NT2/D1 (cell line): ENCODE measurements at regions not wholly inside any gene's neighbourhood (a gene's known extent, or its start where the extent isn't known, plus 50 kb on each side); places are given as distances from the start of the nearest gene placed in this dataset.
A peak's percentile ranks its signal among the peaks of the same experiment; 100 is the strongest.

Source experiments
- DNase-seq: peaks from one replicate; pipeline ENCODE4 v3.0.0-alpha.2; 2011; ENCODE audit warnings: low read depth, low spot score
- H3K27me3 ChIP-seq: 2 replicates; pipeline ENCODE4 v1.6.0; 2011; ENCODE audit warnings: mild to moderate bottlenecking; ENCODE audit not compliant: insufficient read length, insufficient read depth
- H3K36me3 ChIP-seq: 2 replicates; pipeline ENCODE4 v1.6.1; 2011; ENCODE audit warnings: mild to moderate bottlenecking, low read length, mixed read lengths; ENCODE audit not compliant: insufficient read depth, insufficient read length
- H3K4me1 ChIP-seq: 2 replicates; pipeline ENCODE4 v1.5.1; 2011; ENCODE audit not compliant: insufficient read depth, insufficient read length
- H3K4me3 ChIP-seq: 2 replicates; pipeline ENCODE4 v1.5.1; 2011; ENCODE audit warnings: low read depth; ENCODE audit not compliant: insufficient read length
- H3K9ac ChIP-seq: 2 replicates; pipeline ENCODE4 v1.6.0; 2011; ENCODE audit warnings: low read depth; ENCODE audit not compliant: insufficient read length
- H3K9me3 ChIP-seq: 2 replicates; pipeline ENCODE4 v1.5.1; 2011; ENCODE audit warnings: mild to moderate bottlenecking, low read length; ENCODE audit not compliant: insufficient read depth
- SUZ12 ChIP-seq: IDR thresholded peaks from 2 replicates; pipeline ENCODE4 v1.6.1; 2011; ENCODE audit not compliant: insufficient read length, insufficient read depth; ENCODE audit errors: extremely low read depth
- YY1 ChIP-seq: IDR thresholded peaks from 2 replicates; pipeline ENCODE4 v1.6.1; 2011; ENCODE audit not compliant: insufficient read length, insufficient read depth
- ZNF274 ChIP-seq: IDR thresholded peaks from 2 replicates; pipeline ENCODE4 v1.6.1; 2011; ENCODE audit warnings: mild to moderate bottlenecking, low read depth, low read length

- Histone ChIP-seq H3K36me3 (no peaks in the 10 kb centered on the region), H3K9me3 (no peaks in the 10 kb centered on the region), H3K4me3 (no peak overlapping the region), H3K27me3 (no peaks in the 10 kb centered on the region), H3K4me1 (no peaks in the 10 kb centered on the region), H3K9ac (no peak overlapping the region)
- DNase-seq, result no peak
- TF ChIP-seq ZNF274, result no peak
- no peak for TF ChIP-seq SUZ12
- no peak for TF ChIP-seq YY1
Measured at GRCh38 chr15:81540909-81541308, 166.9 kb upstream of the TMC3 start.

- TF ChIP-seq YY1 (no peak), ZNF274 (no peak), SUZ12 (no peak)
Measured at GRCh38 chr15:81536356-81536755, 162.3 kb upstream of the TMC3 start.

GRCh38 chr15:81534124-81534523 lies 160.1 kb upstream of the TMC3 start:
- no peaks in the 10 kb centered on the region for H3K9me3 ChIP-seq
- no peaks in the 10 kb centered on the region for H3K27me3 ChIP-seq
- H3K9ac ChIP-seq, result no peak overlapping the region
- DNase-seq, result no peak
- no peak overlapping the region for H3K4me3 ChIP-seq
- TF ChIP-seq SUZ12, result no peak
- no peak for TF ChIP-seq ZNF274
- TF ChIP-seq YY1, result no peak
- H3K36me3 ChIP-seq, result no peaks in the 10 kb centered on the region
- H3K4me1 ChIP-seq, result no peaks in the 10 kb centered on the region

More at GRCh38 chr15:81536356-81536755, 162.3 kb upstream of the TMC3 start:
- Histone ChIP-seq H3K4me1 (no peaks in the 10 kb centered on the region), H3K9ac (no peak overlapping the region), H3K9me3 (no peaks in the 10 kb centered on the region), H3K27me3 (no peaks in the 10 kb centered on the region), H3K36me3 (no peaks in the 10 kb centered on the region), H3K4me3 (no peak overlapping the region)
- no peak for DNase-seq

GRCh38 chr15:81532001-81532400 lies 158.0 kb upstream of the TMC3 start:
- Histone ChIP-seq H3K9me3 (no peaks in the 10 kb centered on the region), H3K27me3 (no peaks in the 10 kb centered on the region), H3K4me1 (no peaks in the 10 kb centered on the region), H3K9ac (no peak overlapping the region), H3K36me3 (no peaks in the 10 kb centered on the region), H3K4me3 (no peak overlapping the region)
- TF ChIP-seq YY1, result no peak
- TF ChIP-seq ZNF274, result no peak
- TF ChIP-seq SUZ12, result no peak
- DNase-seq, result no peak

GRCh38 chr15:81531109-81531592 lies 157.1 kb upstream of the TMC3 start:
- Histone ChIP-seq H3K36me3 (no peaks in the 10 kb centered on the region), H3K9me3 (no peaks in the 10 kb centered on the region), H3K4me1 (no peaks in the 10 kb centered on the region), H3K9ac (no peak overlapping the region), H3K4me3 (no peak overlapping the region), H3K27me3 (no peaks in the 10 kb centered on the region)
- no peak for TF ChIP-seq SUZ12
- TF ChIP-seq YY1, result no peak
- no peak for TF ChIP-seq ZNF274
- peak; percentile 22 for DNase-seq

- Histone ChIP-seq H3K4me1 (no peaks in the 10 kb centered on the region), H3K4me3 (no peak overlapping the region), H3K27me3 (no peaks in the 10 kb centered on the region), H3K9me3 (no peaks in the 10 kb centered on the region), H3K9ac (no peak overlapping the region), H3K36me3 (no peaks in the 10 kb centered on the region)
- DNase-seq, result no peak
- TF ChIP-seq ZNF274 (no peak), YY1 (no peak), SUZ12 (no peak)
Measured at GRCh38 chr15:81530271-81530691, 156.3 kb upstream of the TMC3 start.

- no peak for TF ChIP-seq YY1
- TF ChIP-seq ZNF274, result no peak
- TF ChIP-seq SUZ12, result no peak
Measured at GRCh38 chr15:81529481-81529880, 155.5 kb upstream of the TMC3 start.

More at GRCh38 chr15:81529481-81529880, 155.5 kb upstream of the TMC3 start:
- H3K36me3 ChIP-seq, result no peaks in the 10 kb centered on the region
- no peaks in the 10 kb centered on the region for H3K27me3 ChIP-seq
- H3K4me3 ChIP-seq, result no peak overlapping the region
- H3K9me3 ChIP-seq, result no peaks in the 10 kb centered on the region
- H3K9ac ChIP-seq, result no peak overlapping the region
- DNase-seq, result no peak
- H3K4me1 ChIP-seq, result no peaks in the 10 kb centered on the region
